ENCODE measurements at regions not wholly inside any gene's neighbourhood (a gene's known extent, or its start where the extent isn't known, plus 50 kb on each side); places are given as distances from the start of the nearest gene placed in this dataset.
"Not testable (repeated sequence)": the region's sequence is repeated elsewhere in the genome, so short reads cannot be mapped to it uniquely, and the experiment has no call there.

DNA sequence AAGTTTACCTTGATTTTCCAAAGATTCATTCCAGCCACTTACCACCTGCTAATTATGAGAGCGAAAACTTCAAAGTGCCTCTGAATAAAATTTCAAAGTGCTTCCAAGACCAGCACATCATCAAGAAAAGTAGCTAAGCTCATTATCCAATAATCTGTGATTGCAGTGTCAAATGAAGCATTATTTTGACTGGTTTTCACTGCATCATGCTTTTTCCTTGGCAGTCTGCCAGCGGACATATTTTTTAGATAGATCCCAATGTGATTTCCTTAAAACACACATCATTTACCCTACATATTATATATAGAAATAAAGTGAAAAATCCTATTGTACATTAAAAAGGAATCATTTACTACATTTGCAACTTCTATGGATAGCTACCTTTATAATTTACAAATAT is 508.6 kb upstream of the FAM174A start:
- TF ChIP-seq, protein P1, sequence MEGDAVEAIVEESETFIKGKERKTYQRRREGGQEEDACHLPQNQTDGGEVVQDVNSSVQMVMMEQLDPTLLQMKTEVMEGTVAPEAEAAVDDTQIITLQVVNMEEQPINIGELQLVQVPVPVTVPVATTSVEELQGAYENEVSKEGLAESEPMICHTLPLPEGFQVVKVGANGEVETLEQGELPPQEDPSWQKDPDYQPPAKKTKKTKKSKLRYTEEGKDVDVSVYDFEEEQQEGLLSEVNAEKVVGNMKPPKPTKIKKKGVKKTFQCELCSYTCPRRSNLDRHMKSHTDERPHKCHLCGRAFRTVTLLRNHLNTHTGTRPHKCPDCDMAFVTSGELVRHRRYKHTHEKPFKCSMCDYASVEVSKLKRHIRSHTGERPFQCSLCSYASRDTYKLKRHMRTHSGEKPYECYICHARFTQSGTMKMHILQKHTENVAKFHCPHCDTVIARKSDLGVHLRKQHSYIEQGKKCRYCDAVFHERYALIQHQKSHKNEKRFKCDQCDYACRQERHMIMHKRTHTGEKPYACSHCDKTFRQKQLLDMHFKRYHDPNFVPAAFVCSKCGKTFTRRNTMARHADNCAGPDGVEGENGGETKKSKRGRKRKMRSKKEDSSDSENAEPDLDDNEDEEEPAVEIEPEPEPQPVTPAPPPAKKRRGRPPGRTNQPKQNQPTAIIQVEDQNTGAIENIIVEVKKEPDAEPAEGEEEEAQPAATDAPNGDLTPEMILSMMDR (conservative IDR thresholded peaks at IDR 0.05; ENCODE audit: low read depth, low read length): no peak
- no peak overlapping the region for H3K4me3 ChIP-seq (ENCODE audit: low read depth, low read length)
- no peak for DNase-seq (ENCODE audit: low read depth)

DNA sequence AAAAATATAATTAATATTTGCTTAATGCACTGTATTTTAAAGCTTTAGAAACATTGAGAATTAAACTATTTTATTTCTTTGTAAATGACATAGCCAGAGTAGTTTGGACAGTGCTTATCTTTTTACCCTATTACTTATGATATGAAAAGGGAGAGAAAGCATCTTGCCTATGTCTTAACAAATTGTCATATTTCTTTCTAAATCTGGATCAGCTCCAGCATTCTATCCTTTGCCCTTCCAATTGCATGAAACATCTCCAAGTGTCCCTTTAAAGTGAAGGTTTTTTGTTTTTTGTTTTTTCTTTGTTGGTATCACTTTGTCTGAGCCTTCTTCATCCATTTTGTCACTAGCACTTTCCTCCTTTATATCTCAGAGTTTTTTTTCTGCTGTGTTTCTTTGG is 511.6 kb upstream of the FAM174A start:
- DNase-seq (ENCODE audit: low read depth): no peak
- TF ChIP-seq, protein P1 (conservative IDR thresholded peaks at IDR 0.05; ENCODE audit: low read depth, low read length): no peak
- no peak overlapping the region for H3K4me3 ChIP-seq (ENCODE audit: low read depth, low read length)

DNA sequence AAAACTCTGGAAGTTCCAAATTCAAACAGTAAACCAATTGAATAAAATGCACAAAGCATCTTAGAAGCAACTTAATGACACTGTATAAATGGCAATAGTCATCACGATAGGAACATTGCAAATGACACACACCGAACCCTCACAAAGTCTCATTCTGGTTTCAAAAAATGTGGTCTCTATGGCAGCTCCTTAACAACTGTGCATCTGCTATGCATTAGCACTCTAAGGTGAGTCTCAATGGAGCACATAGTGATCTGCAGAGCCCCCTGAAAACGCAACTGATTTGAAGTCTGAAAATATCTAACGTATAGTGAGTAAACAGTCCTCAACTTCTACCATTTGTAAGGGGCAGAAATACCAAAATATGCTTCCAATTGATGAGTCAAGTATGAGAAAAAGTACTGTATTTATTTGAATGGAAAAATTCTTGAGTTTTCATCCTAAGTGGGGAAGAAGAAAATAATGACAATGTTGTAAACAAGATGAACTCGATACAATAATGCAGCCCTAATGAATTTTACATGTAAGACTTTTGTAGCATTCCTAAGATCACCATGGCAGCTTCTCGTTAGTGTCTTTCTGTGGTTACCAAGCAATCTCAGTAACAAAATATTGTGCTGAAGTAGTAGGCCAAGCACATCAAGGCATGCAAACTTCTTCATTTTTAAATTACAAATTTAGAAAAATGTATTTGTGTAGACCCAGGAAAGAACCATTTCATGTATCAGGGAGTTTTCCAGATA is 517.5 kb upstream of the FAM174A start:
- DNase-seq (ENCODE audit: low read depth): no peak
- TF ChIP-seq, protein P1 (conservative IDR thresholded peaks at IDR 0.05; ENCODE audit: low read depth, low read length): no peak
- H3K4me3 ChIP-seq (ENCODE audit: low read depth, low read length): no peak overlapping the region

DNA sequence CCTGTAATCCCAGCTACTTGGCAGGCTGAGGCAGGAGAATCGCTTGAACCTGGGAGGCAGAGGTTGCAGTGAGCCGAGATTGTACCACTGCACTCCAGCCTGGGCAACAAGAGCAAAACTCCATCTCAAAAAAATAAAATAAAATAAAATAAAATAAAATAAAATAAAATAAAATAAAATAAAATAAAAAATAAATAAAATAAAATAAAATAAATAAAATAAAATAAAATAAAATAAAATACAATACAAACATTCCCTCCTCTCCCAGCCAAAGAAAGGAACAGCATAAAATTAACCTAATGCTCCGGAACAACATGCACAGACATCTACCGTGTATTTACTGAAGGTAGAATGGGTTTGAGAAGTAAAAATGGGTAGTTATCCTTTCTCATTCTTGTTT is 521.9 kb upstream of the FAM174A start:
- DNase-seq (ENCODE audit: low read depth): not testable (repeated sequence)

DNA sequence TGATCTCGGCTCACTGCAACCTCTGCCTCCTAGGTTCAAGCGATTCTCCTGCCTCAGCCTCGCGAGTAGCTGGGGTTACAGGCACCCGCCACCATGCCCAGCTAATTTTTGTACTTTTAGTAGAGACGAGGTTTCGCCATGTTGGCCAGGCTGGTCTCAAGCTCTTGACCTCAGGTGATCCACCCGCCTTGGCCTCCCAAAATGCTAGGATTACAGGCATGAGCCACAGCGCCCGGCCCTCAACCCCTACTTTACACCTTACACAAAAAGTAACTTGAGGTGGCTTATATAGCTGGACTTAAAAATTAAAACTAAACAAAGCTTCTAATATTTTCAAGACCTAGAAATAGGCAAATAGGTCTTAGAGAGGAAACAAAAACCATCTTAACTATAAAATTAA is 524.0 kb upstream of the FAM174A start:
- DNase-seq (ENCODE audit: low read depth): not testable (repeated sequence)

More for the DNA sequence above, 521.9 kb upstream of the FAM174A start:
- H3K4me3 ChIP-seq (ENCODE audit: low read depth, low read length): not testable (repeated sequence)

DNA sequence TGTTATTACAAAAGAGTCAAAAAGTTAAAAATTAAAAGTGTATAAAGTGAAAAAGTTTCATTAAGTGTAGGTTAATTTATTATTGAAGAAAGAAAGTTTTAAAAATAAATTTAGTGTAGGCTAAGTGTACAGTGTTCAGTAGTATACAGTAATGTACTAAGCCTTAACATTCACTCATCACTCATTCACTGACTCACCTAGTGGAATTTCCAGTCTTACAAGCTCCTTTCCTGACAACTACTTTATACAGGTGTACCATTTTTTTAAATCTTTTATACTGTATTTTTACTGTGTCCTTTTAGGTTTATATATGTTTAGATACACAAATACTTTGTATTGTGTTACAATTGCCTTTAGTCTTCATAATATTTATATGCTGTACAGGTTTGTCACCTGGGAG is 530.2 kb upstream of the FAM174A start:
- H3K4me3 ChIP-seq (ENCODE audit: low read depth, low read length): no peak overlapping the region
- TF ChIP-seq, protein P1 (conservative IDR thresholded peaks at IDR 0.05; ENCODE audit: low read depth, low read length): no peak
- peak; percentile 16 for DNase-seq (ENCODE audit: low read depth)

More for the DNA sequence above, 524.0 kb upstream of the FAM174A start:
- not testable (repeated sequence) for H3K4me3 ChIP-seq (ENCODE audit: low read depth, low read length)

DNA sequence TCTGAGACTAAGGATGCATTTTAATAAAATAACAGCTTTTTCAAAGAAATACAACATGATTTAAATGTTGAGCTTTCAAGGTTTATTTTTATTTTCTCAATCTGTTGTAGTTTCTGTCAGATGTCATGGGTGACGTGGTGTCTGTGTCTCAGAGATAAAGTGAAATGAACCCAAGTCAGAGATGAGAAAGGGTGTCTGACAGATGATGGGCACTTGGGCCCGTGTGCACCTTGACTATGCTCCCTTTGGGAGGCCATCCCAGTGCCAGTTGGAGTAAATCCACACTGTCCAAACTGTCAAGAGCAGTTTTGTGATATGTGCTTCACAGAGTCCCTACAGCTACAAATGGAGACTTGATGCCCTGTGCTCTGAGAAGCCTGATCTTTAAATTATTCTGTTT is 536.9 kb upstream of the FAM174A start:
- H3K4me3 ChIP-seq (ENCODE audit: low read depth, low read length): no peak overlapping the region
- DNase-seq (ENCODE audit: low read depth): no peak
- TF ChIP-seq, protein P1 (conservative IDR thresholded peaks at IDR 0.05; ENCODE audit: low read depth, low read length): no peak

DNA sequence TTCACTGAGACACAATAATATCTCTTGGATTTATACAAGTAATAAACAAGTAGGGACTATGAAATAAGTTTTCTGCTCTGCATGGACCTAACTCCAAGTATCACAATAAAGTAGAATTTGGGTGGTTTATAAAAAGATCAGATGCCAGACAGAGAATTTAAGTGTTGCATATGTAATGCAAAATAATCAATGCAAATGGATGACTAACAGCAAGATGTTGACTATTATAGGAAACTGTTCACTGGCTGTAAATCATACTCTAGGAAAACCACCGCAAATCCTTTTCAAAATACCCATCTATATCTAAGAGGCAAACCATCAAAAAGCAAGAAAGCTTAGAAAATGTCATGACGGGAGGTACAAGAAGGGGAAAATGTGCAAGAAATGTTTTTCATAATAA is 539.8 kb upstream of the FAM174A start:
- no peak overlapping the region for H3K4me3 ChIP-seq (ENCODE audit: low read depth, low read length)
- DNase-seq (ENCODE audit: low read depth): no peak
- TF ChIP-seq, protein P1 (conservative IDR thresholded peaks at IDR 0.05; ENCODE audit: low read depth, low read length): no peak
